Nephron progenitor cell (in vitro differentiated cells): ENCODE measurements at regions not wholly inside any gene's neighbourhood (a gene's known extent, or its start where the extent isn't known, plus 50 kb on each side); places are given as distances from the start of the nearest gene placed in this dataset.
"Not testable (repeated sequence)": the region's sequence is repeated elsewhere in the genome, so short reads cannot be mapped to it uniquely, and the experiment has no call there.

Experiments
- DNase-seq: peaks from one replicate; pipeline ENCODE4 v3.0.0; 2021
- H3K27ac Mint-ChIP-seq: 2 replicates; pipeline ENCODE4 v1.8.0; 2021; ENCODE audit warnings: mild to moderate bottlenecking, moderate library complexity, mixed read lengths
- H3K27me3 Mint-ChIP-seq: 2 replicates; pipeline ENCODE4 v1.8.0; 2021; ENCODE audit warnings: mild to moderate bottlenecking, low read depth, mixed read lengths; ENCODE audit not compliant: poor library complexity
- H3K36me3 Mint-ChIP-seq: 2 replicates; pipeline ENCODE4 v1.8.0; 2021; ENCODE audit warnings: low read depth, mixed read lengths
- H3K4me1 Mint-ChIP-seq: 2 replicates; pipeline ENCODE4 v1.8.0; 2021; ENCODE audit warnings: mixed read lengths
- H3K4me3 Mint-ChIP-seq: 2 replicates; pipeline ENCODE4 v1.8.0; 2021; ENCODE audit warnings: mild to moderate bottlenecking, moderate library complexity, mixed read lengths
- H3K9me3 Mint-ChIP-seq: 2 replicates; pipeline ENCODE4 v1.8.0; 2021; ENCODE audit warnings: mild to moderate bottlenecking, moderate library complexity, mixed read lengths
- CTCF ChIP-seq: fragments of 200-600 bp; sonication (generic); IDR thresholded peaks from 2 replicates; pipeline ENCODE4 v1.5.0; 2021; ENCODE audit warnings: antibody characterized with exemption

- H3K27me3 Mint-ChIP-seq: peaks cover 4% of the 10 kb centered on the region
Observed at GRCh38 chr3:16767006-16767405, 117.7 kb upstream of the PLCL2 start.

GRCh38 chr3:16768014-16768413 is 116.7 kb upstream of the PLCL2 start:
- no peak for DNase-seq
- Mint-ChIP-seq H3K4me3 (no peak overlapping the region), H3K27ac (no peak overlapping the region), H3K36me3 (no peaks in the 10 kb centered on the region), H3K9me3 (no peaks in the 10 kb centered on the region), H3K4me1 (no peaks in the 10 kb centered on the region), H3K27me3 (peaks cover 4% of the 10 kb centered on the region)
- no peak for TF ChIP-seq CTCF

More at GRCh38 chr3:16767006-16767405, 117.7 kb upstream of the PLCL2 start:
- no peaks in the 10 kb centered on the region for H3K9me3 Mint-ChIP-seq
- no peaks in the 10 kb centered on the region for H3K4me1 Mint-ChIP-seq
- H3K27ac Mint-ChIP-seq: no peak overlapping the region
- H3K36me3 Mint-ChIP-seq: no peaks in the 10 kb centered on the region
- H3K4me3 Mint-ChIP-seq: no peak overlapping the region
- no peak for DNase-seq
- no peak for TF ChIP-seq CTCF

GRCh38 chr3:16768956-16769355 is 115.8 kb upstream of the PLCL2 start:
- Mint-ChIP-seq H3K4me3 (no peak overlapping the region), H3K9me3 (no peaks in the 10 kb centered on the region), H3K36me3 (no peaks in the 10 kb centered on the region), H3K27me3 (peaks cover 4% of the 10 kb centered on the region), H3K4me1 (no peaks in the 10 kb centered on the region), H3K27ac (no peak overlapping the region)
- no peak for TF ChIP-seq CTCF
- DNase-seq: no peak

- no peak overlapping the region for H3K27ac Mint-ChIP-seq
- peaks cover 4% of the 10 kb centered on the region for H3K27me3 Mint-ChIP-seq
- no peak for TF ChIP-seq CTCF
- DNase-seq: no peak
- H3K36me3 Mint-ChIP-seq: no peaks in the 10 kb centered on the region
- H3K9me3 Mint-ChIP-seq: peaks cover 3% of the 10 kb centered on the region
- no peak overlapping the region for H3K4me3 Mint-ChIP-seq
- no peaks in the 10 kb centered on the region for H3K4me1 Mint-ChIP-seq
Observed at GRCh38 chr3:16769525-16769924, 115.2 kb upstream of the PLCL2 start.

GRCh38 chr3:16770021-16770420 is 114.7 kb upstream of the PLCL2 start:
- Mint-ChIP-seq H3K4me1 (no peaks in the 10 kb centered on the region), H3K9me3 (peaks cover 6% of the 10 kb centered on the region), H3K27me3 (peaks cover 4% of the 10 kb centered on the region), H3K27ac (no peak overlapping the region), H3K4me3 (no peak overlapping the region), H3K36me3 (no peaks in the 10 kb centered on the region)
- no peak for TF ChIP-seq CTCF
- no peak for DNase-seq

GRCh38 chr3:16770792-16771191 is 114.0 kb upstream of the PLCL2 start:
- Mint-ChIP-seq H3K4me1 (no peaks in the 10 kb centered on the region), H3K9me3 (peaks cover 6% of the 10 kb centered on the region), H3K36me3 (no peaks in the 10 kb centered on the region), H3K27ac (no peak overlapping the region), H3K4me3 (no peak overlapping the region), H3K27me3 (peaks cover 4% of the 10 kb centered on the region)
- DNase-seq: no peak
- TF ChIP-seq CTCF: no peak

GRCh38 chr3:16773594-16773993 is 111.2 kb upstream of the PLCL2 start:
- H3K27me3 Mint-ChIP-seq, H3K9me3 Mint-ChIP-seq, H3K4me3 Mint-ChIP-seq, H3K4me1 Mint-ChIP-seq, DNase-seq, H3K36me3 Mint-ChIP-seq, H3K27ac Mint-ChIP-seq: not testable (repeated sequence)

- not testable (repeated sequence) for H3K27me3 Mint-ChIP-seq, H3K4me3 Mint-ChIP-seq, H3K27ac Mint-ChIP-seq, DNase-seq, H3K36me3 Mint-ChIP-seq, H3K4me1 Mint-ChIP-seq
- peaks cover 13% of the 10 kb centered on the region for H3K9me3 Mint-ChIP-seq
Observed at GRCh38 chr3:16774536-16774935, 110.2 kb upstream of the PLCL2 start.
